RWPE2 (cell line): ENCODE measurements at regions not wholly inside any gene's neighbourhood (a gene's known extent, or its start where the extent isn't known, plus 50 kb on each side); places are given as distances from the start of the nearest gene placed in this dataset.
A peak's percentile ranks its signal among the peaks of the same experiment; 100 is the strongest.

Source experiments
- ATAC-seq: fragments of 200-7000 bp; cut with Tn5 transposase; 3 replicates; pipeline ENCODE4 v1.9.1; 2021; ENCODE audit warnings: low read depth
- DNase-seq: peaks from one replicate; pipeline ENCODE4 v3.0.0-alpha.2; 2020; ENCODE audit warnings: low spot score
- H3K27ac ChIP-seq: fragments of 450-650 bp; 2 replicates; pipeline ENCODE4 v1.5.1; 2017; ENCODE audit warnings: mild to moderate bottlenecking; ENCODE audit not compliant: poor library complexity, severe bottlenecking
- H3K27me3 ChIP-seq: fragments of 250-450 bp; sonication (Bioruptor Pico); 2 replicates; pipeline ENCODE4 v1.5.1; 2021; ENCODE audit warnings: mild to moderate bottlenecking, moderate library complexity; ENCODE audit not compliant: insufficient read depth, poor library complexity, severe bottlenecking
- H3K36me3 ChIP-seq: fragments of 250-450 bp; sonication (Bioruptor Pico); 2 replicates; pipeline ENCODE4 v1.5.1; 2020; ENCODE audit warnings: low read depth, mild to moderate bottlenecking, moderate library complexity
- H3K4me1 ChIP-seq: fragments of 250-450 bp; sonication (Bioruptor Pico); 2 replicates; pipeline ENCODE4 v1.5.1; 2021; ENCODE audit warnings: mild to moderate bottlenecking, moderate library complexity; ENCODE audit not compliant: insufficient read depth, poor library complexity, severe bottlenecking
- H3K4me3 ChIP-seq: fragments of 250-450 bp; sonication (Bioruptor Pico); 2 replicates; pipeline ENCODE4 v1.5.1; 2021; ENCODE audit warnings: mild to moderate bottlenecking, moderate library complexity; ENCODE audit not compliant: severe bottlenecking
- H3K9me3 ChIP-seq: fragments of 250-450 bp; sonication (Bioruptor Pico); 2 replicates; pipeline ENCODE4 v1.5.1; 2021; ENCODE audit warnings: mild to moderate bottlenecking, moderate library complexity; ENCODE audit not compliant: severe bottlenecking
- CTCF ChIP-seq: fragments of 450-650 bp; IDR thresholded peaks from one replicate; pipeline ENCODE4 v1.5.1; 2017; ENCODE audit warnings: mild to moderate bottlenecking, moderate library complexity; ENCODE audit not compliant: poor library complexity, severe bottlenecking

- peak overlapping the region; percentile 35 for H3K27ac ChIP-seq
- H3K27me3 ChIP-seq = no peaks in the 10 kb centered on the region
- H3K36me3 ChIP-seq = no peaks in the 10 kb centered on the region
- no peak for DNase-seq
- TF ChIP-seq CTCF = no peak
- no peaks in the 10 kb centered on the region for H3K9me3 ChIP-seq
- H3K4me3 ChIP-seq = no peak overlapping the region
- peaks cover 31% of the 10 kb centered on the region for H3K4me1 ChIP-seq
- ATAC-seq = peak; percentile 45; the same call in 2 of the 3 replicates
Measured at GRCh38 chr18:51337406-51337805, 139.9 kb upstream of the MEX3C start.

GRCh38 chr18:51339856-51340255 is 142.4 kb upstream of the MEX3C start:
- DNase-seq (no peak), ATAC-seq (peak; percentile 78)
- no peaks in the 10 kb centered on the region for H3K36me3 ChIP-seq
- no peak overlapping the region for H3K4me3 ChIP-seq
- H3K27ac ChIP-seq = peak overlapping the region; percentile 53
- no peaks in the 10 kb centered on the region for H3K9me3 ChIP-seq
- no peaks in the 10 kb centered on the region for H3K27me3 ChIP-seq
- H3K4me1 ChIP-seq = peaks cover 35% of the 10 kb centered on the region
- no peak for TF ChIP-seq CTCF

GRCh38 chr18:51340332-51340731 is 142.9 kb upstream of the MEX3C start:
- no peaks in the 10 kb centered on the region for H3K36me3 ChIP-seq
- peaks cover 35% of the 10 kb centered on the region for H3K4me1 ChIP-seq
- no peak for DNase-seq

GRCh38 chr18:51342815-51343214 is 145.3 kb upstream of the MEX3C start:
- no peaks in the 10 kb centered on the region for H3K36me3 ChIP-seq
- H3K4me1 ChIP-seq = peaks cover 24% of the 10 kb centered on the region
- no peak overlapping the region for H3K4me3 ChIP-seq
- DNase-seq (no peak), ATAC-seq (peak; percentile 86)
- H3K27ac ChIP-seq = no peak overlapping the region
- H3K9me3 ChIP-seq = no peaks in the 10 kb centered on the region
- TF ChIP-seq CTCF = no peak
- H3K27me3 ChIP-seq = no peaks in the 10 kb centered on the region

More at GRCh38 chr18:51340332-51340731, 142.9 kb upstream of the MEX3C start:
- ATAC-seq = peak; percentile 48
- TF ChIP-seq CTCF = no peak
- H3K27ac ChIP-seq = peak overlapping the region; percentile 53
- H3K4me3 ChIP-seq = no peak overlapping the region
- H3K9me3 ChIP-seq = no peaks in the 10 kb centered on the region
- no peaks in the 10 kb centered on the region for H3K27me3 ChIP-seq

GRCh38 chr18:51345848-51346391 is 148.4 kb upstream of the MEX3C start:
- DNase-seq = no peak
- Histone ChIP-seq H3K36me3 (no peaks in the 10 kb centered on the region), H3K4me3 (no peak overlapping the region), H3K27ac (no peak overlapping the region), H3K27me3 (no peaks in the 10 kb centered on the region), H3K9me3 (no peaks in the 10 kb centered on the region), H3K4me1 (peaks cover 4% of the 10 kb centered on the region)
- ATAC-seq = no peak
- no peak for TF ChIP-seq CTCF
